Loucy (cell line): ENCODE measurements at regions not wholly inside any gene's neighbourhood (a gene's known extent, or its start where the extent isn't known, plus 50 kb on each side); places are given as distances from the start of the nearest gene placed in this dataset.

Experiments used
- H2AFZ ChIP-seq: fragments of 200-600 bp; sonication (generic); 2 replicates; pipeline ENCODE4 v1.6.0; 2016; ENCODE audit warnings: antibody characterized with exemption, mild to moderate bottlenecking, low read length, moderate library complexity
- H3F3A ChIP-seq: fragments of 200-600 bp; 2 replicates; pipeline ENCODE4 v1.6.0; 2016; ENCODE audit warnings: antibody characterized with exemption, low read depth, mild to moderate bottlenecking
- H3K27me3 ChIP-seq: fragments of 200-600 bp; sonication (generic); 2 replicates; pipeline ENCODE4 v1.6.1; 2014; ENCODE audit warnings: low read length, mild to moderate bottlenecking; ENCODE audit not compliant: insufficient read depth, poor library complexity, severe bottlenecking
- H3K36me3 ChIP-seq: fragments of 200-600 bp; sonication (generic); 2 replicates; pipeline ENCODE4 v1.6.1; 2016; ENCODE audit warnings: low read length; ENCODE audit not compliant: insufficient read depth
- H3K4me1 ChIP-seq: fragments of 200-600 bp; sonication (generic); 2 replicates; pipeline ENCODE4 v1.5.1; 2014; ENCODE audit warnings: low read length, mild to moderate bottlenecking; ENCODE audit not compliant: insufficient read depth, poor library complexity, severe bottlenecking
- H3K4me2 ChIP-seq: fragments of 200-600 bp; sonication (generic); 2 replicates; pipeline ENCODE4 v1.6.0; 2014; ENCODE audit warnings: antibody characterized with exemption, low read length, low read depth, mild to moderate bottlenecking; ENCODE audit not compliant: poor library complexity, severe bottlenecking
- H3K4me3 ChIP-seq: fragments of 200-600 bp; sonication (generic); 2 replicates; pipeline ENCODE4 v1.5.1; 2014; ENCODE audit warnings: low read length, mild to moderate bottlenecking, mixed read lengths; ENCODE audit not compliant: poor library complexity, severe bottlenecking
- H3K79me2 ChIP-seq: fragments of 200-600 bp; sonication (generic); 2 replicates; pipeline ENCODE4 v1.6.1; 2014; ENCODE audit warnings: low read length; ENCODE audit not compliant: insufficient read depth
- H3K9ac ChIP-seq: fragments of 200-600 bp; sonication (generic); 2 replicates; pipeline ENCODE4 v1.6.0; 2014; ENCODE audit warnings: mild to moderate bottlenecking, low read depth, low read length, moderate library complexity; ENCODE audit not compliant: poor library complexity, severe bottlenecking
- H3K9me2 ChIP-seq: fragments of 200-600 bp; sonication (generic); replicated peaks from 2 replicates; pipeline ENCODE4 v1.6.1; 2016; ENCODE audit warnings: low read depth, low read length, mixed read lengths
- H3K9me3 ChIP-seq: fragments of 200-600 bp; sonication (generic); 2 replicates; pipeline ENCODE4 v1.6.1; 2014; ENCODE audit warnings: mild to moderate bottlenecking, antibody characterized with exemption, low read length, low read depth; ENCODE audit not compliant: insufficient read depth
- H4K20me1 ChIP-seq: fragments of 200-600 bp; sonication (generic); 2 replicates; pipeline ENCODE4 v1.6.0; 2014; ENCODE audit warnings: antibody characterized with exemption, low read length, mild to moderate bottlenecking; ENCODE audit not compliant: insufficient read depth, poor library complexity, severe bottlenecking
- CTCF ChIP-seq: fragments of 200-600 bp; sonication (generic); conservative IDR thresholded peaks from 2 replicates; pipeline ENCODE4 v1.5.1; 2014; ENCODE audit warnings: mild to moderate bottlenecking, antibody characterized with exemption, low read length
- EZH2phosphoT487 ChIP-seq: fragments of 200-600 bp; IDR thresholded peaks from 2 replicates; pipeline ENCODE4 v1.6.1; 2018; ENCODE audit warnings: antibody characterized with exemption, mild to moderate bottlenecking, moderate library complexity, borderline replicate concordance

GRCh38 chrX:39718981-39719380 lies 378.8 kb downstream of the BCOR start:
- TF ChIP-seq CTCF (no peak), EZH2phosphoT487 (no peak)
- Histone ChIP-seq H3K9me3 (no peaks in the 10 kb centered on the region), H3K79me2 (no peaks in the 10 kb centered on the region)

GRCh38 chrX:39720945-39721344 lies 376.8 kb downstream of the BCOR start:
- H3K4me2 ChIP-seq, result no peak overlapping the region
- no peaks in the 10 kb centered on the region for H4K20me1 ChIP-seq
- H3K9me3 ChIP-seq, result no peaks in the 10 kb centered on the region
- H3K9ac ChIP-seq, result no peak overlapping the region
- no peak overlapping the region for H2AFZ ChIP-seq
- no peaks in the 10 kb centered on the region for H3K36me3 ChIP-seq
- peaks cover 16% of the 10 kb centered on the region for H3K4me1 ChIP-seq
- no peaks in the 10 kb centered on the region for H3K9me2 ChIP-seq
- H3K27me3 ChIP-seq, result no peaks in the 10 kb centered on the region
- no peak overlapping the region for H3K4me3 ChIP-seq
- no peak for TF ChIP-seq CTCF
- no peak for TF ChIP-seq EZH2phosphoT487
- no peaks in the 10 kb centered on the region for H3K79me2 ChIP-seq
- no peaks in the 10 kb centered on the region for H3F3A ChIP-seq

More at GRCh38 chrX:39718981-39719380, 378.8 kb downstream of the BCOR start:
- Histone ChIP-seq H3K9me2 (no peaks in the 10 kb centered on the region), H3K36me3 (no peaks in the 10 kb centered on the region), H3K9ac (no peak overlapping the region), H3K4me1 (peaks cover 8% of the 10 kb centered on the region), H3F3A (no peaks in the 10 kb centered on the region), H3K4me3 (no peak overlapping the region), H2AFZ (no peak overlapping the region), H3K27me3 (no peaks in the 10 kb centered on the region), H4K20me1 (no peaks in the 10 kb centered on the region), H3K4me2 (no peak overlapping the region)

GRCh38 chrX:39721566-39722279 lies 376.0 kb downstream of the BCOR start:
- Histone ChIP-seq H3K4me1 (peaks cover 16% of the 10 kb centered on the region), H4K20me1 (no peaks in the 10 kb centered on the region), H3K36me3 (no peaks in the 10 kb centered on the region), H2AFZ (no peak overlapping the region), H3K4me3 (no peak overlapping the region), H3K79me2 (no peaks in the 10 kb centered on the region), H3K27me3 (no peaks in the 10 kb centered on the region), H3K9me2 (no peaks in the 10 kb centered on the region), H3K9ac (no peak overlapping the region), H3K4me2 (no peak overlapping the region), H3K9me3 (no peaks in the 10 kb centered on the region), H3F3A (no peaks in the 10 kb centered on the region)
- TF ChIP-seq CTCF (no peak), EZH2phosphoT487 (no peak)
